GM21786 (cell line): ENCODE measurements at regions not wholly inside any gene's neighbourhood (a gene's known extent, or its start where the extent isn't known, plus 50 kb on each side); places are given as distances from the start of the nearest gene placed in this dataset.
"Not testable (repeated sequence)": the region's sequence is repeated elsewhere in the genome, so short reads cannot be mapped to it uniquely, and the experiment has no call there.

Experiments
- ATAC-seq: cut with Tn5 transposase; IDR thresholded peaks from one replicate; pipeline ENCODE4 v1.9.1; 2021; ENCODE audit not compliant: unreplicated experiment

GRCh38 chr10:36880898-36881297 is 244.5 kb upstream of the ANKRD30A start:
- ATAC-seq = no peak

GRCh38 chr10:36872702-36873393 is 252.6 kb upstream of the ANKRD30A start:
- peak; percentile 89 for ATAC-seq

- ATAC-seq = no peak
These were observed 284.6 kb upstream of the ANKRD30A start for GRCh38 chr10:36840788-36841187.

- no peak for ATAC-seq
These were observed 288.0 kb upstream of the ANKRD30A start for GRCh38 chr10:36837416-36837815.

- no peak for ATAC-seq
These were observed 305.6 kb upstream of the ANKRD30A start for GRCh38 chr10:36819781-36820180.

- no peak for ATAC-seq
These were observed 307.5 kb upstream of the ANKRD30A start for GRCh38 chr10:36817898-36818297.

- ATAC-seq = no peak
These were observed 316.6 kb upstream of the ANKRD30A start for GRCh38 chr10:36808625-36809362.

GRCh38 chr10:36803229-36803628 is 322.2 kb upstream of the ANKRD30A start:
- no peak for ATAC-seq

- ATAC-seq = no peak
These were observed 322.8 kb upstream of the ANKRD30A start for GRCh38 chr10:36802490-36803153.

GRCh38 chr10:36801660-36802059 is 323.7 kb upstream of the ANKRD30A start:
- ATAC-seq = no peak

GRCh38 chr10:36794981-36795380 is 330.4 kb upstream of the ANKRD30A start:
- ATAC-seq = no peak

- no peak for ATAC-seq
These were observed 335.4 kb upstream of the ANKRD30A start for GRCh38 chr10:36789974-36790373.

GRCh38 chr10:36788152-36788551 is 337.2 kb upstream of the ANKRD30A start:
- no peak for ATAC-seq

- ATAC-seq = no peak
These were observed 342.0 kb upstream of the ANKRD30A start for GRCh38 chr10:36783400-36783799.

GRCh38 chr10:36781570-36781969 is 343.8 kb upstream of the ANKRD30A start:
- no peak for ATAC-seq

GRCh38 chr10:36780158-36780557 is 345.2 kb upstream of the ANKRD30A start:
- no peak for ATAC-seq

GRCh38 chr10:36779238-36779846 is 346.1 kb upstream of the ANKRD30A start:
- ATAC-seq = no peak

GRCh38 chr10:36778651-36779050 is 346.7 kb upstream of the ANKRD30A start:
- no peak for ATAC-seq

- ATAC-seq = no peak
These were observed 351.7 kb upstream of the ANKRD30A start for GRCh38 chr10:36773652-36774051.

- ATAC-seq = no peak
These were observed 353.7 kb upstream of the ANKRD30A start for GRCh38 chr10:36771725-36772124.

- ATAC-seq = not testable (repeated sequence)
These were observed 355.7 kb upstream of the ANKRD30A start for GRCh38 chr10:36769741-36770140.

GRCh38 chr10:36766940-36767339 is 358.5 kb upstream of the ANKRD30A start:
- no peak for ATAC-seq
